ENCODE measurements at regions not wholly inside any gene's neighbourhood (a gene's known extent, or its start where the extent isn't known, plus 50 kb on each side); places are given as distances from the start of the nearest gene placed in this dataset.
"Not testable (repeated sequence)": the region's sequence is repeated elsewhere in the genome, so short reads cannot be mapped to it uniquely, and the experiment has no call there.

DNA sequence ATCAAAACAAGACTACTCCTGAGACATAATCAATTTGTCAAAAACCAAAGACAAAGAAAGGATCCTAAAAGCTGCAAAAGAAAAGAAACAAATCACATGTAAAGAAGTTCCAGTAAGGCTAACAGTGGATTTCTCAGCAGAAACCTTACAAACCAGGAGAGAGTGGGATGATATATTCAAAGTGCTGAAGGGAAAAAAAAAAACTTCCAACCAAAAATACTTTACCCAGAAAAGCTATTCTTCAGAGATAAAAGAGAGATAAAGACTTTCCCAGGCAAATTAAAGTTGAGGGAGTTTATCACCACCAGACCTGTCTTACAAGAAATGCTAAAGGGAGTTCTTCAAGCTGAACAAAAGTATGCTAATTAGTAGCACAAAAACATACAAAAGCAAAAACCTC lies 91.9 kb upstream of the PPP2R5C start:
- Mint-ChIP-seq H3K9me3 (ENCODE audit: unreplicated experiment) (peaks cover 19% of the 10 kb centered on the region), H3K4me3 (ENCODE audit: unreplicated experiment) (no peak overlapping the region), H3K36me3 (ENCODE audit: unreplicated experiment) (peaks cover 3% of the 10 kb centered on the region), H3K27ac (ENCODE audit: unreplicated experiment) (no peak overlapping the region), H3K27me3 (ENCODE audit: unreplicated experiment) (peaks cover 71% of the 10 kb centered on the region), H3K4me1 (ENCODE audit: unreplicated experiment) (no peaks in the 10 kb centered on the region)
- TF ChIP-seq, protein P1, sequence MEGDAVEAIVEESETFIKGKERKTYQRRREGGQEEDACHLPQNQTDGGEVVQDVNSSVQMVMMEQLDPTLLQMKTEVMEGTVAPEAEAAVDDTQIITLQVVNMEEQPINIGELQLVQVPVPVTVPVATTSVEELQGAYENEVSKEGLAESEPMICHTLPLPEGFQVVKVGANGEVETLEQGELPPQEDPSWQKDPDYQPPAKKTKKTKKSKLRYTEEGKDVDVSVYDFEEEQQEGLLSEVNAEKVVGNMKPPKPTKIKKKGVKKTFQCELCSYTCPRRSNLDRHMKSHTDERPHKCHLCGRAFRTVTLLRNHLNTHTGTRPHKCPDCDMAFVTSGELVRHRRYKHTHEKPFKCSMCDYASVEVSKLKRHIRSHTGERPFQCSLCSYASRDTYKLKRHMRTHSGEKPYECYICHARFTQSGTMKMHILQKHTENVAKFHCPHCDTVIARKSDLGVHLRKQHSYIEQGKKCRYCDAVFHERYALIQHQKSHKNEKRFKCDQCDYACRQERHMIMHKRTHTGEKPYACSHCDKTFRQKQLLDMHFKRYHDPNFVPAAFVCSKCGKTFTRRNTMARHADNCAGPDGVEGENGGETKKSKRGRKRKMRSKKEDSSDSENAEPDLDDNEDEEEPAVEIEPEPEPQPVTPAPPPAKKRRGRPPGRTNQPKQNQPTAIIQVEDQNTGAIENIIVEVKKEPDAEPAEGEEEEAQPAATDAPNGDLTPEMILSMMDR (IDR thresholded peaks at IDR 0.05): no peak
- DNase-seq (ENCODE audit: extremely low spot score, unreplicated experiment): no peak

DNA sequence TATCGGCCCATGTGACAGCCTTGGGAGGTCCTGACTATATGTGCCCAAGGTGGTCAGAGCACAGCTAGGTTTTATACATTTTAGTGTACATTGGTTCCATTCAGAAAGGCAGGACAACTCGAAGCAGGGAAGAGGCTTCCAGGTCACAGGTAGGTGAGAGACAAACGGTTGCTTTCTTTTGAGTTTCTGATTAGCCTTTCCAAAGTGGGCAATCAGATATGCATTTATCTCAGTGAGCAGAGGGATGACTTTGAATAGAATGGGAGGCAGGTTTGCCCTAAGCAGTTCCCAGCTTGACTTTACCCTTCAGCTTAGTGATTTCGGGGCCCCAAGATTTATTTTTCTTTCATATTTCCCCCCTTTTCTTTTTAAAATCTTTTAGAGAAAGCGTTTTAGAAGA lies 87.6 kb upstream of the PPP2R5C start:
- Mint-ChIP-seq H3K27ac (ENCODE audit: unreplicated experiment) (no peak overlapping the region), H3K36me3 (ENCODE audit: unreplicated experiment) (peaks cover 3% of the 10 kb centered on the region), H3K4me3 (ENCODE audit: unreplicated experiment) (no peak overlapping the region), H3K4me1 (ENCODE audit: unreplicated experiment) (no peaks in the 10 kb centered on the region), H3K27me3 (ENCODE audit: unreplicated experiment) (peaks cover 66% of the 10 kb centered on the region), H3K9me3 (ENCODE audit: unreplicated experiment) (peaks cover 19% of the 10 kb centered on the region)
- DNase-seq (ENCODE audit: extremely low spot score, unreplicated experiment): no peak
- TF ChIP-seq, protein P1 (IDR thresholded peaks at IDR 0.05): no peak

DNA sequence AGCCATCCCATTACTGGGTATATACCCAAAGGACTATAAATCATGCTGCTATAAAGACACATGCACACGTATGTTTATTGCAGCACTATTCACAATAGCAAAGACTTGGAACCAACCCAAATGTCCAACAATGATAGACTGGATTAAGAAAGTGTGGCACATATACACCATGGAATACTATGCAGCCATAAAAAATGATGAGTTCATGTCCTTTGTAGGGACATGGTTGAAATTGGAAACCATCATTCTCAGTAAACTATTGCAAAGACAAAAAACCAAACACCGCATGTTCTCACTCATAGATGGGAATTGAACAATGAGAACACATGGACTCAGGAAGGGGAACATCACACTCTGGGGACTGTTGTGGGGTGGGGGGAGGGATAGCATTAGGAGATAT lies 85.7 kb upstream of the PPP2R5C start:
- H3K9me3 Mint-ChIP-seq (ENCODE audit: unreplicated experiment); H3K4me1 Mint-ChIP-seq (ENCODE audit: unreplicated experiment); H3K4me3 Mint-ChIP-seq (ENCODE audit: unreplicated experiment); H3K36me3 Mint-ChIP-seq (ENCODE audit: unreplicated experiment); H3K27ac Mint-ChIP-seq (ENCODE audit: unreplicated experiment); DNase-seq (ENCODE audit: extremely low spot score, unreplicated experiment): not testable (repeated sequence)
- H3K27me3 Mint-ChIP-seq (ENCODE audit: unreplicated experiment): peaks cover 55% of the 10 kb centered on the region

DNA sequence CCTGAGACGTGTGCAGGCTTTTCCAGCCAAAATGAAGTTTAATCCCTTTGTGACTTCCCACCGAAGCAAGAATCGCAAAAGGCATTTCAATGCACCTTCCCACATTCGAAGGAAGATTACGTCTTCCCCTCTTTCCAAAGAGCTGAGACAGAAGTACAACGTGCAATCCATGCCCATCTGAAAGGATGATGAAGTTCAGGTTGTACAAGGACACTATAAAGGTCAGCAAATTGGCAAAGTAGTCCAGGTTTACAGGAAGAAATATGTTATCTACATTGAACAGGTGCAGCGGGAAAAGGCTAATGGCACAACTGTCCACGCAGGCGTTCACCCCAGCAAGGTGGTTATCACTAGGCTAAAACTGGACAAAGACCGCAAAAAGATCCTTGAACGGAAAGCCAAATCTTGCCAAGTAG lies 83.6 kb upstream of the PPP2R5C start:
- not testable (repeated sequence) for H3K4me1 Mint-ChIP-seq (ENCODE audit: unreplicated experiment); DNase-seq (ENCODE audit: extremely low spot score, unreplicated experiment); H3K36me3 Mint-ChIP-seq (ENCODE audit: unreplicated experiment); H3K27ac Mint-ChIP-seq (ENCODE audit: unreplicated experiment); H3K4me3 Mint-ChIP-seq (ENCODE audit: unreplicated experiment); H3K9me3 Mint-ChIP-seq (ENCODE audit: unreplicated experiment)
- peaks cover 42% of the 10 kb centered on the region for H3K27me3 Mint-ChIP-seq (ENCODE audit: unreplicated experiment)

DNA sequence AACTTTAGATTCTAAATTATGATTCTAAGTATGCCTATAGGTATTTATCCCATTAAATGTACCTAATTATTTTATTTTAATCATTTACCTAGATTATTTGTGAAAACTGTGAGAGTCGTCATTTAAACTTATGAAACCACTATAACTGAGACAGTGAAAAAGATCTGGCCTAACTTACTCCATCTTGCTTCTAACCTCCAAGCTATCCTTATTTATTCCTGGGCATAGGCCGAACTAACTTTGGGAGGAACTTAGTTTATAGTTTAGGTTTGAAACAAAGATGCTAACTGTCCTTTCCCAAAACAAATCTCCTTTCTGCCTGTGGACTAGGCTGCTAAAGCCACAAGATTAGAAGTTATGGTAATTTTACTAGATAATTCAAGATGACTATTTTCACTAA lies 79.7 kb upstream of the PPP2R5C start:
- DNase-seq (ENCODE audit: extremely low spot score, unreplicated experiment): no peak
- TF ChIP-seq, protein P1 (IDR thresholded peaks at IDR 0.05): no peak
- peaks cover 55% of the 10 kb centered on the region for H3K27me3 Mint-ChIP-seq (ENCODE audit: unreplicated experiment)
- H3K4me3 Mint-ChIP-seq (ENCODE audit: unreplicated experiment): no peak overlapping the region
- no peaks in the 10 kb centered on the region for H3K4me1 Mint-ChIP-seq (ENCODE audit: unreplicated experiment)
- no peaks in the 10 kb centered on the region for H3K9me3 Mint-ChIP-seq (ENCODE audit: unreplicated experiment)
- H3K27ac Mint-ChIP-seq (ENCODE audit: unreplicated experiment): no peak overlapping the region
- H3K36me3 Mint-ChIP-seq (ENCODE audit: unreplicated experiment): no peaks in the 10 kb centered on the region

DNA sequence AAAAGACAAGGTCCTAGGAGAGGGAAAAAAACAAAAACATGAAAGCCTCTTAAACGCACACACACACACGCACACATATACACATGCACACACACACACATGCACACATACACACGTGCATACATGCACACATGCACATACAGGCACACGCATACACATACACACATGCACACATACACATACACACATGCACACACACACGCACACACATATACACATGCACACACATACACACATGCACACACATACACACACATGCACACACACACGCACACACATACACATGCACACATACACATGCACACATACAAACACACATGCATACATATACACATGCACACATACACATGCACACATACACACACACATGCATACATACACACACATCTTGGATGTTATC lies 78.1 kb upstream of the PPP2R5C start:
- H3K4me1 Mint-ChIP-seq (ENCODE audit: unreplicated experiment): no peaks in the 10 kb centered on the region
- no peaks in the 10 kb centered on the region for H3K36me3 Mint-ChIP-seq (ENCODE audit: unreplicated experiment)
- TF ChIP-seq, protein P1 (IDR thresholded peaks at IDR 0.05): no peak
- peaks cover 45% of the 10 kb centered on the region for H3K27me3 Mint-ChIP-seq (ENCODE audit: unreplicated experiment)
- H3K4me3 Mint-ChIP-seq (ENCODE audit: unreplicated experiment): no peak overlapping the region
- no peaks in the 10 kb centered on the region for H3K9me3 Mint-ChIP-seq (ENCODE audit: unreplicated experiment)
- no peak for DNase-seq (ENCODE audit: extremely low spot score, unreplicated experiment)
- H3K27ac Mint-ChIP-seq (ENCODE audit: unreplicated experiment): no peak overlapping the region
